ENCODE measurements at regions not wholly inside any gene's neighbourhood (a gene's known extent, or its start where the extent isn't known, plus 50 kb on each side); places are given as distances from the start of the nearest gene placed in this dataset.

DNA sequence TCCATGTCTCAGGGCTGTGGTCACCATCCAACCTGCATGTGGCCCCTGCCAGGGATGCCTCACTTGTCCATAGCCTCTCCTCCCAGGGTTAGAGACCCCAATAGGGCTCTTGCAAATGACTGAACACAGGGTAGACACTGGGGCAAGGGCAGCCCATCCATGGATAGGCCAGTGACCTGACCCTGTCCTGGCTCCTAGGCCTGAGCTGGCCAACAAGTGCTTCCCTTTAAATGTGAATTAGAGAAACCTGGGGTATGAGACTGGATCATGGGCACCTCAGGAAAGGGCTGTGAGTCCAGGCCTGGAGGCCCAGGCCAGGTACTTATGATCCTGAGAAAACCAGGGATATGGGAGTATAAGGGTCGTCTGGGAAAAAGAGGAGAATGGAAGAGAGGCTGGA, 64.5 kb downstream of the COPS8 start:
- no peak for DNase-seq

DNA sequence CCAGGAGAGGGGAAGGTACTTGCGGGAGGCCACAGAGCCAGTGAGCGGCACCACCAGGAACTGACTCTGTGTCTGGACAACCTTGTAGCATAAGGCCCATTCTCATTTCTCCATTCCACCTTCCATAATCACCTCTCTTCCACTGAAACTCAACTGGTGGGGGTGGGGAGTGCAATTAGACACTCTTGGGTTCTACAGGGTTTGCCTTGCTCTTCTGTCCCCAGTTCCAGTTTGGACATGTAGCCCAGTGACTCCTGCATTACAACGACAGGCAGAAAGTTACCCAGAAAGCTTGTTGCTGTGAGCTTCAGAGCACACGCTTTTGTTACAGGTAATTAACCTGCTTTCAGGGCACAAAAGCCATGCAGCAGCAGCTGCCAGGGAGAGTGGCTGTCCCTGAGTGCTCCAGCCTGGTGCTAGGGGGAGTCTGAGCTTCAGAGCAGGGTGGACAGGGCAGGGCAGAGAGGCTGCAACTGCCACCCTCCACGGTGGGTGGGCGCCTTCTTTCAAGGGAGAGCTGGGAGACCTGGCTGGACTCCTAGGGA, 65.2 kb downstream of the COPS8 start:
- DNase-seq, result peak; percentile 13

DNA sequence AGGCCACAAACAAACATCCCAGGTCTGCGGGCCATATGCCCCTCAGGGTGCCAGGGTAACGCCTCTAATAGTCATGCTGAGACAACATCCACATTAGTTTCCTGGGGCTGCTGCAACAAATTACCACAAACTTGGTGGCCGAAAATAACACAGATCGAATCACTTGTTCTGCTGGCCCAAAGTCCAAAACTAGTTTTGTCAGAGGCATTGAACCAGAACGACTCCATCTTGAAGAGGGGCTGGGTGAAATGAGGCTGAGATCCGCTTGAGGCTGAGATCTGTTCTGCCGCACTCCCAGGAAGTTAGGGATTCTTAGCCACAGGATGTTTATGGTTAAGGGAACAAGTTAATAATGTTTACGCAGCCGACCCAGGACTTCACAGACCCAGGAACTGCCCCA, 66.7 kb downstream of the COPS8 start:
- no peak for DNase-seq

DNA sequence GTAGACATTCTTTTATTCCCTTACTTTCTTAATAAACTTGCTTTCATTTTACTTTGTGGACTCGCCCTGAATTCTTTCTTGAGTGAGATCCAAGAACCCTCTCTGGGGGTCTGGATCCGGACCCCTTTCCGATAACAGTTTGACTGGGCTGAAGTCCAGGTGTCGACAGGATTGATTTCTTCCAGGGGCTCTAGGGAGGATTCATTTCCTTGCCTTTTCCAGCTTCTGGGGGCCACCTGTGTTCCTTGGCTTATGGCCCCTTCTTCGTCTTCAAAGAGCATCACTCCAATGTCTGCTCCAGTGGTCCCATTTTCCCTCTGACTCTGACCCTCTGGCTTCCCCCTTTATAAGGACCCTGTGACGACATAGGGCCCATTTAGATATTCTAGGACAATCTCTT, 67.5 kb downstream of the COPS8 start:
- no peak for DNase-seq

DNA sequence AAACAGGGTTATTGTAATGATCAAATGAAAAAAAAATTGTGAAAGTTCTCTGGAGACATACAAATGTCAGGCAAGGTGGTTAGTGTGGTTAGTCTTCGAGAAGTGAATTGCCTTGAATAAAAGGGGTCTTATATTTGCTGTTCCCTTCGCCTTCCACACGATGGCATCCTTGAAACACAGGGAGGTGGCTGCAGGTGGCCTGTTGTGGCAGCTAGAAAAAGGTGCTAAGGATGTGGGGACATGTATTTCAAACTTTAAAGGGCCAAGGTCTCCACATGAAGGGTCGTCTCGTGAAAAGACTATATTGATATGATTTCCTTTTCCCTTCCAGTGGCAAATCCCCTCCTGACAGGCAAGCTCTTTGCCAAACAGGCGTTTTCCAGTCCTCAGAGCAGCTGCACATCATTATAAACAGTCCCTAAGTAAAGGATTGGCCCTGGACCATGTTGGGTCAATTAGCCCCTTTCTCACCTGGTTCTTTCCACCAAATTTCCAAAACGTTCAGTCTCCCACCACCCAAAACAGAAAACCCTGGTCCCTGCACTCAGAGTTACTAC, 68.5 kb downstream of the COPS8 start:
- DNase-seq, result peak; percentile 27

GRCh38 chr2:237154884-237155851, 69.5 kb downstream of the COPS8 start:
- no peak for DNase-seq

DNA sequence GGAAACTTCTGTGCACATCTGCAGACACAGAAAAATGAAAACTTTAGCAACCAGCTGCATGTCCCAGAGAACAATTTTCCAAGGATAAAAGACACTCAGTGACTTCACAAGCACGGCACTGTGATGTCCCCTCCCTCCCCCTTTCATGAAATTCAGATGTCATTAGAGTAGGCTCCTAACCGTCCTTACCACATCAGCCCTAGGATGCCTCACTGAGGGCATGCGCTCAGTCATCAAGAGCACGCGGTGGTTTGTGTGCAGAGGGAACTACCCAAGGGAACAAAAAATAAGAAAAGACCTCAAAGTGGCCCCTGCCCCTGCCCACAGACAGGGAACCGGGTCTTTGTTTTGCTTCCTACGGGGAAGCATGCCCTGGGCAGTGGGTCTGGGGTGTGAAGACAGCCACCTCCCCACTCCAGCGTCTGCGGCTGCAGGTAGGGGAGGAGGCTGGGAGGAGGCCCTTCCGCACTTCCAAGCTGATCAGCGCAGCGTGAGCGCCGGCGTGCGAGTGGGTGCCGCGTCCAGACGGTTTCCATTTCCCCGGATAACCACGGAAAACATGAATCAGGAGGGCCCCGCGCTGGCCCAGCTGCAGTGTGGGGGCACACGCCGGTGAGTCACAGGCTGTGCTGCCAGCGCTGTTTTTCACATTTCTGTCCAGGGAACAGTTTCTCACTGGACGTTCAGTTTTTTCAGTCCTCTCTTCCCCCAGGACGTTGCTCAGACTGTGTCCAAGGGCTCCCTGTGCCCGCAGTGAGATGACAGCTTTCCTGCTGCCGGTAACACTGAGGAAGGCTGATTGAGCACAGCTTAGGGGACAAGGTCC, 70.6 kb downstream of the COPS8 start:
- no peak for DNase-seq

- DNase-seq, result no peak
These were observed 71.4 kb downstream of the COPS8 start for GRCh38 chr2:237156857-237157779.

GRCh38 chr2:237157780-237158102, 72.1 kb downstream of the COPS8 start:
- DNase-seq, result no peak

DNA sequence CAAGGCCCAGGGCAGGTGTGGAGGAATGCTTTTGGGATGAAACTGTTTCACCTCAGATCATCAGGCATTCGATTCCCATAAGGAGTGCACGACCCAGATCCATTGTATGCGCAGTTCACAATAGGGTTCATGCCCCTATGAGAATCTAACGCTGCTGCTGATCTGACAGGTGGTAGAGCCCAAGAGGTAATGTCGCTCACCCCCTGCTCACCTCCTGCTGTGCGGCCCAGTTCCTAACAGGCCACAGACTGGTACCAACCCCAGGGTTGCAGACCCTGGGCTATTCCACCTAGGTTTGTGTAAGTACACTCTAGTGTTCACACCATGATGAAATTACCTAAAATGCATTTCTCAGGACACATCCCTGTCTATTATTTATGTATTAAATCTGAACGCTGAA, 72.5 kb downstream of the COPS8 start:
- DNase-seq, result no peak

DNA sequence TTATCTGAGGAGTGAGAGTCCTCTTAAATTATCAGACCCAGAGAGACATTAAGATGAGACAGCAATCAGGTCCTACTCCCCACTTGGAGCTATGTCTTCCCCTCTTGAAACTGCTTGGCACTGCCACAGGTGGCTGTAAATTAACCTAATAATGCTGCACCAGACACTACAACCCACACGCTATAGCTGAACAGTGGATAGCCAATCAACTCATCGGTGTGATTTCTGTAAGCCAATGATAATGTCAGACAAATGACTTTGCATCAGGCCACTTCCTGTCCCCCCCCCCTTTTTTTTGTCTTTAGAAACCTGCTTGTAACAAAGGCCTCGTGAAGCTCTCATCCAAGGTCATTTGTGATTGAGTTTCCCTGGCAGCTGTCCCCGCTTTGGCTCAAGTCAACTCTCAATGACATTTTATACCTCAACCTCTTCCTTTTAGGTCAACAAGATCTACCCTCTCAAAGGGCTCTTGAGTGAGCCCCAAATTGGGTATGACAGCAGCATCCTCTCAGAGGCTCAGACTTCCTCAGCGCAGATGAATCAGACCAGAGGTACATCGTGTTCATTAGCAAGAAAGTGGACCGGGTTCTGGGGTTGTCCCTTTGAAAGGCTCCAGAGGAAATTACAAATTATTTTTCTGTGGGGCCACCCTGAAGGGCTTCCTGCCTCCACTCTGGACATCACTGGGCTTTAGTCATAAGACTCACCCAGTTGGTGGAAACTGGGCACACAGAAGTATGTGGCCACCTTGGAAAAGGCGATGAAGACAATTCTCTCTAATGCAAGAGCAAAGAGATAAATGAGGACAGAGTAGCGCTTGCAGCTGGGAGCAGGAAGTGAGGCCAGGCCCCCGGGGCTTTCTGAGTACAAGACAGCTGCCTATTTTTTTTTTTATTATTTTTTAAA, 73.6 kb downstream of the COPS8 start:
- DNase-seq, result no peak

DNA sequence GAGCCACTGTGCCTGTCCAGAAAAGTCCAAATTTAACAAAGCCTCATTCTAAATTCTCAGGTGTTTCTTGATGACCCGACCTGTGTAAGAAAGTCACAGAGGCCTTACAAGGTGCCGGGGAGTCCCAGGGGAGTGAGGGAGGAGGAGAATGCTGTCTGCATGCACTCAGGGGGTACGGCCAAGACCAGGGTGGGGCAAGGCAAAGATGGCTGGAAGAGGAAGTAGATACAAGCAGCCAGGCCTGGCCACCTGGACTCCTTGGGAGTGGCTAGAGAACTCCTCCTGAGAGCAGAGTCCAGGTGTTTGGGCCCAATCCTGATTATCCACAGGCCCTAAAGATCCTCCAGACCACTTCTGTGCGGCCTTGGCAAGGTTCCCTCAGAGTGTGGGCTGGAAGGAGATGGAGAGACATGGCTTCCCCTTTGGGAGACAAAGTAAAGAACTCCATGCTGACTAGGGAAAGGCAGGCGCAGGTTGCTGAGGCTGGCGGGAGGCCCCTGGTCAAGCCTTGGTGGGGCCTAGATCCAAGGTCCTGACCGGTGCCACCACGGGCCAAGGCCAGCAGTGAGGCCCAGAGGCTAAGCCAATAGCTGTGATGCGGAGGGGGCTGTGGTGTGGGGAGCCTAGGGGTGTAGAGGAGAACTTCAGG, 74.7 kb downstream of the COPS8 start:
- no peak for DNase-seq

DNA sequence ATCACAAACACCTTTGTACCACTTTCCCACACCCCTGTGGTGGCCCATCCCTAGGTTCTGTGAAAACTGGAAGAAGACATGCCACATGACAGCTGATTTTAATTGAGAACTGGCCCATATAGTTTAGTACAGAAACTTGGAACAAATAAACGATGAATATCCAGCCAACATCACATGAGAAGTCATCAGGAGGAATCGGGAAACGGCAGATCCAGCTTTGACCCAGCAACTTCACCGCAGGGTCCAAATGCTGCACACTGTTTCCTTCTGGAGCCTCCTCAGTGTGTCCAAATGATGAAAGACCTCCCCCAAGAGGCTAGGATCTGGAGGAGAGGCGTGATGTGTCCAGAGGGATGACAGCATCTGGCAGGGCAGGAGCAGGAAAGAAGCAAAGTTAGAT, 75.5 kb downstream of the COPS8 start:
- no peak for DNase-seq

DNA sequence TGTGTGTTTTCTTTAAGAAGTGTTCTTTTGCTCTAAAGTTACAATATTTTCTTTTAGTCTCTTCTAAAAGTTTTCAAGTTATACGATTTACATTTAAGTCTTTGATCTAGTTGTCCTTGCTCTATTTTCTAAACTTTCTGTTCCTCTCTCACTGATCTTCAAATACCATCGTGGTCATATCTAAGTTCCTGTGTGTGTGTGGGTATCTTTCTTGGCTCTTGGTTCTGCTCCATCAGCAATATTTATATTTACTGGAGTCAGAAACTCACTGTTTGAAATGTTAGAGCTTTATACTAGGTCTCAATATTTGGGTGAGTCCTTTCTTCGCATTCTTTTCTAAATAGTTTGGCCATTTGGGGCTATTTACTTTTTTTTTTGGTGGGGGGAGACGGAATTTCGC, 77.3 kb downstream of the COPS8 start:
- no peak for DNase-seq

- DNase-seq, result no peak
These were observed 78.9 kb downstream of the COPS8 start for GRCh38 chr2:237164474-237165042.

- DNase-seq, result no peak
These were observed 80.0 kb downstream of the COPS8 start for GRCh38 chr2:237165405-237166276.

- DNase-seq, result no peak
These were observed 81.3 kb downstream of the COPS8 start for GRCh38 chr2:237167038-237167437.

- DNase-seq, result no peak
These were observed 82.2 kb downstream of the COPS8 start for GRCh38 chr2:237167934-237168333.

DNA sequence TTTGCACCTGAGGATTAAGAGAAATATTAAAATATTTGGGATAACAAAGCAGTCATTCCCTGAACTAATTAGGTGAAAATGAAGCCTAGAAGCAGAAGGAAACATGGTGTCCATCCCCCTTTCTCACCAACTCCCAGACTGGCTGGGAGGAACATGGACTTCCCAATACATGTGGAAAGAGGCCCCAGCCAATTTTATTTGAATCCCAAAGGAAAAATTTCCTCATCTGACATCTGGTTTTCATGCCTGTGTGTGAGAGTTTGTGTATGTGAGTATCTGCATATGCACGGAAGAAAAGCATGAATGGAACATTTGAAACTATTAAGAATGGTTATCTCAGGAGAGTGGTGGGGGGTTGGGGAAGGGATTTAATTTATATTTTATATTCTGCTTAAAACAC, 84.3 kb downstream of the COPS8 start:
- no peak for DNase-seq

All from NCI-H2107 (cell line).